Testis (tissue), 2 donors: ENCODE measurements at regions not wholly inside any gene's neighbourhood (a gene's known extent, or its start where the extent isn't known, plus 50 kb on each side); places are given as distances from the start of the nearest gene placed in this dataset.

Experiments used
- DNase-seq: peaks from one replicate; pipeline ENCODE4 v3.0.0-alpha.2; 2019
- H3K27ac ChIP-seq, 2 donors: fragments of 200-600 bp; sonication (generic); one replicate each; pipeline ENCODE4 v1.5.1; 2019
- H3K27me3 ChIP-seq: fragments of 200-600 bp; sonication (generic); one replicate; pipeline ENCODE4 v1.5.1; 2019
- H3K36me3 ChIP-seq: fragments of 200-600 bp; sonication (generic); one replicate; pipeline ENCODE4 v1.5.1; 2017; ENCODE audit warnings: low read depth; ENCODE audit errors: missing control alignments
- H3K4me1 ChIP-seq: fragments of 200-600 bp; sonication (generic); one replicate; pipeline ENCODE4 v1.5.1; 2019
- H3K4me3 ChIP-seq, 2 donors: fragments of 200-600 bp; sonication (generic); one replicate each; pipeline ENCODE4 v1.5.1; 2017 to 2019
- H3K9me3 ChIP-seq: fragments of 200-600 bp; sonication (generic); one replicate; pipeline ENCODE4 v1.5.1; 2017
- POLR2A ChIP-seq: fragments of 450-650 bp; IDR thresholded peaks from one replicate; pipeline ENCODE4 v1.6.1; 2017; ENCODE audit warnings: antibody characterized with exemption, mild to moderate bottlenecking, moderate library complexity
- WGBS, 2 donors: methylation state at CpG; one replicate each; pipeline ENCODE4 v1.1.5; 2018; 5-methylcytosine and 5-hydroxymethylcytosine counted together
- intact Hi-C: fragments of 100-400 bp; cut with DNase I; formaldehyde crosslinking; loops from one replicate; pipeline ENCODE4 v1.15.1; 2023; ENCODE audit warnings: low total_unique reads
- TF ChIP-seq, protein P1 (sequence below), 3 experiments: fragments of 450-650 bp in 2 of 3; fragments of 200-600 bp in 1 of 3; sonication (generic) in 1 of 3; IDR thresholded peaks; one replicate each; pipeline ENCODE4 v1.5.1; 2016 to 2019; ENCODE audit warnings: antibody characterized with exemption in 3 of 3, mild to moderate bottlenecking in 2 of 3, moderate library complexity in 1 of 3

DNA sequence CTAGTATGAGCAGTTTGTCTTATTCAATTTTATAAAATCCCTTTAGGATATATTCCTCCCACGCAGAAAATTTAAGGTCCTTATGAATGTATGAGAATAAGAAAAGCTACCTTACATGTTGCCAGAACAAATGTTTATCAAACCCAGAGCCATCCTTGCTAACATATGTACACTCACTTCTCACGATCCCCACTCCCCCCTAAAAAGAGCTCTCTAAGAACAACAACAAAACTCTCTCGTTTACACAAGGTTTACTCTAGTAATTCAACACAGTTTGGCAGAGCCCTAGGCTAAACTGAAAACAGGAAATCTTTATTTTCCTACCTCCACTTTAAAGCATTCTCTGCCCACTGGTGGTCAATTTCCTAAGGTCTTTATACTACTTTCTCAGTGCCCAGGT, 504.9 kb downstream of the ZEB2 start:
- TF ChIP-seq, protein P1, sequence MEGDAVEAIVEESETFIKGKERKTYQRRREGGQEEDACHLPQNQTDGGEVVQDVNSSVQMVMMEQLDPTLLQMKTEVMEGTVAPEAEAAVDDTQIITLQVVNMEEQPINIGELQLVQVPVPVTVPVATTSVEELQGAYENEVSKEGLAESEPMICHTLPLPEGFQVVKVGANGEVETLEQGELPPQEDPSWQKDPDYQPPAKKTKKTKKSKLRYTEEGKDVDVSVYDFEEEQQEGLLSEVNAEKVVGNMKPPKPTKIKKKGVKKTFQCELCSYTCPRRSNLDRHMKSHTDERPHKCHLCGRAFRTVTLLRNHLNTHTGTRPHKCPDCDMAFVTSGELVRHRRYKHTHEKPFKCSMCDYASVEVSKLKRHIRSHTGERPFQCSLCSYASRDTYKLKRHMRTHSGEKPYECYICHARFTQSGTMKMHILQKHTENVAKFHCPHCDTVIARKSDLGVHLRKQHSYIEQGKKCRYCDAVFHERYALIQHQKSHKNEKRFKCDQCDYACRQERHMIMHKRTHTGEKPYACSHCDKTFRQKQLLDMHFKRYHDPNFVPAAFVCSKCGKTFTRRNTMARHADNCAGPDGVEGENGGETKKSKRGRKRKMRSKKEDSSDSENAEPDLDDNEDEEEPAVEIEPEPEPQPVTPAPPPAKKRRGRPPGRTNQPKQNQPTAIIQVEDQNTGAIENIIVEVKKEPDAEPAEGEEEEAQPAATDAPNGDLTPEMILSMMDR (IDR thresholded peaks at IDR 0.05) = no peak
- TF ChIP-seq POLR2A = no peak
- no peak overlapping the region for H3K4me3 ChIP-seq
- H3K27ac ChIP-seq = no peak overlapping the region
- H3K36me3 ChIP-seq = no peaks in the 10 kb centered on the region
- DNase-seq = no peak
- 63 to 73% methylated on average over 3 of the region's 3 CpGs for WGBS, 2 donors
- H3K9me3 ChIP-seq = no peaks in the 10 kb centered on the region
- intact Hi-C loops = no loop called here
- no peaks in the 10 kb centered on the region for H3K27me3 ChIP-seq
- no peaks in the 10 kb centered on the region for H3K4me1 ChIP-seq

DNA sequence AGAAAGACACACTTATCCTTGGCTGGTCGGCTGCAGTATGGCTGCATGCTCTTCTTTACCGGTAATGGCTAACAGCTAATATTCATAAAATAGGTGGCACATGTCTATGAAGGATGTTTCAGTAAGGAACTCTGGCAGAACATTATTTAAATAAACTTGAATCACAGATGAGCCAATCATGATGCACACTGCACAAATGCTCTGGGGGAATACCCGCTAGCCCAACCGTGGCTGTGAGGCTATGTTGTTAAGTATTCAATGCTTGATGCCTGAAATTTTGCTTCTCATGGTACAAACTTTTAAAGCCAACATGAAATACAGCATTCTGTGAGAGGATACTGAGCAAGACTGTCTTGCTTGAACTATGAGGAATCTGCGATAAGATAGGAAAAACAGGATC, 505.8 kb downstream of the ZEB2 start:
- Histone ChIP-seq H3K27me3 (no peaks in the 10 kb centered on the region), H3K36me3 (no peaks in the 10 kb centered on the region), H3K9me3 (no peaks in the 10 kb centered on the region), H3K27ac (no peak overlapping the region), H3K4me1 (no peaks in the 10 kb centered on the region), H3K4me3 (no peak overlapping the region)
- intact Hi-C loops = no loop called here
- no peak for DNase-seq
- 90 to 92% methylated on average over 5 of the region's 5 CpGs for WGBS, 2 donors
- TF ChIP-seq, protein P1 (IDR thresholded peaks at IDR 0.05) = no peak
- no peak for TF ChIP-seq POLR2A

DNA sequence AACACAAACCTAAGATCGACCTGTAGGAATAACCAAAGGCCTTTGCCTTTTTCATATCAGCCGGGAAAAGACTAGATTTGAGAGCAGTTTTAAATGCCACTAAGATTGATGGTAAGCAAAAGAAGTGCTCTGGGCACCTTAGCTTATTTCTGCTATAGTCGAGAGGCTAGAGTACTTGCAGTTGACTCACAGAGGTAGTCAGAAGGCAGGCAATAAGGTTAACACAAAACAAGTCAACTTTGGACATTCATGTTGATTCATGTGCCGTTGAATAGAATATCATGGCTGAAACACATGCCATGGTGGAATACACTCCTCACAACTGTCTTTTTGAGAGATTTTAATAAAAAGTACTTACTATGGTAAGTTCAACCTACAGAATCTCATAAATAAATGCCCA, 507.6 kb downstream of the ZEB2 start:
- Histone ChIP-seq H3K36me3 (no peaks in the 10 kb centered on the region), H3K4me1 (no peaks in the 10 kb centered on the region), H3K27ac (no peak overlapping the region), H3K4me3 (no peak overlapping the region), H3K9me3 (no peaks in the 10 kb centered on the region), H3K27me3 (no peaks in the 10 kb centered on the region)
- DNase-seq = no peak
- TF ChIP-seq, protein P1 (IDR thresholded peaks at IDR 0.05) = no peak
- no peak for TF ChIP-seq POLR2A
- WGBS, 2 donors = 92 to 96% methylated on average over 4 of the region's 4 CpGs
- intact Hi-C loops = no loop called here

GRCh38 chr2:144011553-144011952, 508.4 kb downstream of the ZEB2 start:
- no peak overlapping the region for H3K4me3 ChIP-seq
- H3K27ac ChIP-seq = no peak overlapping the region
- H3K36me3 ChIP-seq = no peaks in the 10 kb centered on the region
- no peak for DNase-seq
- no peaks in the 10 kb centered on the region for H3K4me1 ChIP-seq
- H3K27me3 ChIP-seq = no peaks in the 10 kb centered on the region
- TF ChIP-seq, protein P1 (IDR thresholded peaks at IDR 0.05) = no peak
- TF ChIP-seq POLR2A = no peak
- WGBS, 2 donors = 81 to 83% methylated on average over 2 of the region's 2 CpGs
- H3K9me3 ChIP-seq = no peaks in the 10 kb centered on the region
- intact Hi-C loops = no loop called here

DNA sequence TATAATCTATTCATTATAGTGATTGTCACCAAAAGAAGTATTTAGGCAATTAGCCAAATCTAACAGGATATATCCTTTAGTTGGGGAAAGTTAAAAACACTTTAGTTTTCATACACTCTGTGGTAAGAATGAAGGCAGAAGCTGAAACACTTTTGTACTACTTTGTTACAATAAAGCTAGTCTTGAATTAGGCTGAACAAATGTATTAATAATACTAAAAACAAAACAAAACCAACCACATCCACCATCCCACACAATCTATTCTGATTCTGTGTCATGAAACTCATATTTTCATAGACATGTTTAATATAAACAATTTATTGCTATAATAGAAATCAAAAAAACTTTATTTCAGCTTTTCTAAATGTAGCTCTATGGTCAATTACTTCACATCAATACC, 508.8 kb downstream of the ZEB2 start:
- TF ChIP-seq, protein P1 (IDR thresholded peaks at IDR 0.05) = no peak
- TF ChIP-seq POLR2A = no peak
- no peak overlapping the region for H3K27ac ChIP-seq
- H3K4me1 ChIP-seq = no peaks in the 10 kb centered on the region
- H3K27me3 ChIP-seq = no peaks in the 10 kb centered on the region
- no peak overlapping the region for H3K4me3 ChIP-seq
- no peaks in the 10 kb centered on the region for H3K9me3 ChIP-seq
- no peak for DNase-seq
- intact Hi-C loops = no loop called here
- no peaks in the 10 kb centered on the region for H3K36me3 ChIP-seq
